Stimulated activated naive CD4-positive, alpha-beta T cell treated with Interleukin-2 at 50 U/mL for 16 hours (primary cell): ENCODE measurements at regions not wholly inside any gene's neighbourhood (a gene's known extent, or its start where the extent isn't known, plus 50 kb on each side); places are given as distances from the start of the nearest gene placed in this dataset.

Experiments used
- DNase-seq: peaks from one replicate; lab custom pipeline; 2025; lab: John Stamatoyannopoulos, UW

DNA sequence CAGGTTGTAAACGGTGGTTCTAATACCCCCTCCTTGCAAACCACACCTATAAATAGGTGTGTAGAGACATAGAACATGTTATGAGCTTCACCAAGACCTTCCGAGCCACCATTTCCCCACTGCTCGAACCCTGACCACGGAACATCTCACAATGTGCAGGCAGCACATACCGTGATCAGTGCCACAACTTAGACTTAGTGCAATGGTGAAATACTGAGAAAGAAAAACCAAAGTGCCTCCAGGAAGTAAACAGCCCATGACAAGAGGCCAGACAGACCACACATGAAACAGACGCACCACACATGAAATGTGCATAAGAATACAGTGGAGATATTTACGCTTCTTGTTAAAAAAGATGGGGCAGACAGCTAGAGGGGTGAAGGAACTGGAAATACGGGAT is 166.9 kb upstream of the CCND2 start:
- DNase-seq: no peak

DNA sequence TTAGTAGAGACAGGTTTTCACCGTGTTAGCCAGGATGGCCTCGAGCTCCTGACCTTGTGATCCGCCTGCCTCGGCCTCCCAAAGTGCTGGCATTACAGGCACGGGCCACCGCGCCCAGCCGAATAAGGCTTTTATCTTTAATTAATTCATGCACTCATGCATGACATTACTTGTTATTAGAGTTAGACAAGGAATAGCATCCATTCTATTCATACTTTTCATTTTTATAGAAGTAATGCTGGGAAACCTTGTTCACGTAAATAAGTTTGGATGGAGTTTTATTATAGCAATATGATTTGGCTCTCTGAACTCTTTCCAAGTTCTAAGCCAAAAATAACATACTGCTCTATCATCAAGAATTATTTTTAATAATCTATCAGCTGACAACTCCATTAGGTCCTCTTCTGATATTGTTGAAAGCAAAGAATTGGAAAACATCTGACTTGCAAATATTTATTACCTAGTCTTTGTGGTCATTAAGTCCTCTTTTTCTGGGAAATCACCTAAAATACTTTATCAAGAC is 168.8 kb upstream of the CCND2 start:
- no peak for DNase-seq

DNA sequence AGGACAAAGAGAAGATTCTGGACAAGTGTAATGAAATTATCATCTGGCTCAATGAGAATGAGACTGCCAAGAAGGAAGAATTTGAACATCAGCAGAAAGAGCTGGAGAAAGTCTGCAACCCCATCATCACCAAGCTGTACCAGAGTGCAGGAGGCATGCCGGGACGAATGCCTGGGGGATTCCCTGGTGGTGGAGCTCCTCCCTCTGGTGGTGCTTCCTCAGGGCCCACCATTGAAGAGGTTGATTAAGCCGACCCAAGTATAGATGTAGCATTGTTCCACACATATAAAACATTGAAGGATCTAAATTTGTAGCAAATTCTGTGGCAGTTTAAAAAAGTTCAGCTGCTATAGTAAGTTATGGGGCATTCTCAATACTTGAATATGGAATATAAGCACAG is 174.3 kb upstream of the CCND2 start:
- DNase-seq: no peak

DNA sequence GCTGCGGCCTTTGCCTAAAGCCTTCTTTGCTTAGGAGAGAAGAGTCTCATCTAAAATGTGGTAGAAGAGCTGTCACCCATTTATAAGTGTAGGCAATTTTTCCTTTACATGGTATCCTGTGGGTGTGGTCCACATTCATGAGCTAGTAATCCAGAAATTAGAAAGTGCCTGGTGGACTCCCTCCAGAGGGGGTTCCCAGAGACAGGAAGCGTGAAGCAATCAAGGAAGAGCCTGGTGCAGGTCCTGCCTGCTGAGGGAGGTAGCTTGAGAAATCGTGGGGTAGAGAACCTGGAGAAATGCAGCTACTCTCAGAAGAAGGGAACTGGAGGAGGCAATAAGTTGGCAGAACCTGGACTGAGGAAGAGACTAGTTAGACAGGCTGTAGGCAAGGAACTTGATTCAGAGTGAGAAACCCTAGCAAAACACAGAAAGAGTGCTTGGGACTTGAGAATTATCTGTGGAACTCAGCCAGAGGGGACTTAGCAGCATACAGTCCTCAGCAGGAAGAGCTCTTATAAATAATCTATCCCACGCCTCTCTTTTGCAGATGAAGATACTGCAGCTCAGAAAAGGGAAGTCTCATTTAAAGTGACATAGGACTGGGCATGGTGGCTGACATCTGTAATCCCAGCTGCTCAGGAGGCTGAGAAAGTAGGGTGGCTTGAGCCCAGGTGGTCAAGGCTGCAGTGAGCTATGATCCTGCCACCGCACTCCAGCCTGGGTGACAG is 182.4 kb upstream of the CCND2 start:
- no peak for DNase-seq

DNA sequence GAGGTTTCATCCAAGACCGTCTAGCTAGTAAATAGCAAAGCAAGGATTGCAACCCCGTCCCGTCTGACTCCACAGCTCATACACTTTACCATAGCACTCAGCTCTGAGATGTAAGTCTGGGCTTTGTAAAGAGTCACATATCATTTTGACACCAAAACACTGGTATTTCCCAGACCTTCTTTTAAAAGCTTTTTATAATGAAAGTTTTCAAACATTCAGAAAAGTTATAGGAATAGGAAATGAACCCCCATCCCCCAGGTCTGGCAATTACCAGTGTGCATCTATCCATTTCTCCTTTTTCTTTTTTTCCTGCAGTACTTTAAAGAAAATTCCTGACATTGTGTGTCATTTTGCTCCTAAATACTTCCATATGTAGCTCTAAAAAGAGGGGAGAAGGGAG is 183.6 kb upstream of the CCND2 start:
- DNase-seq: no peak

DNA sequence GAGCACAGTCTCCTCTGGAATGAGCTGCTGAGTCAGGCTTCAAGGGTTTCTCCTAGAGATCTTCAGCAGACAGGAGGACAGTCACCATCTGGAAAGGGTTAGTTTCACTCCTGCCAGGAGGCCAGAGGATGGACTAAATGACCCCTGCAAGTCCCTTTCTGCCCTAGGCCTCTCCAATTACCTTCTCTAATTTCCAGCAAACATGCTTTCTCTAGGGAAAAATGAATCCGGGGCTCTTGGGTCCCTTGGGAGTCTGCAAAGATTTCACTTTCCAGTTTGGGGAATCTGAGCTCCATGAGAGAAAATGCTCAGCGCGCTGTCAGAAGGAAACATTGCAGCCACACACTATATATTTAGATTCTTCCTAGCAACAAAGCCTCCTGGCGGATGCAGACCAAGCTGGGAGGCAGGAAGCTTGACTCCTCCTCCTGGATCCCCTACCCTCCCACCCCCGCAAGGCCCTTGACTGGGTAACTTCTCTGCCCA is 184.4 kb upstream of the CCND2 start:
- DNase-seq: no peak

DNA sequence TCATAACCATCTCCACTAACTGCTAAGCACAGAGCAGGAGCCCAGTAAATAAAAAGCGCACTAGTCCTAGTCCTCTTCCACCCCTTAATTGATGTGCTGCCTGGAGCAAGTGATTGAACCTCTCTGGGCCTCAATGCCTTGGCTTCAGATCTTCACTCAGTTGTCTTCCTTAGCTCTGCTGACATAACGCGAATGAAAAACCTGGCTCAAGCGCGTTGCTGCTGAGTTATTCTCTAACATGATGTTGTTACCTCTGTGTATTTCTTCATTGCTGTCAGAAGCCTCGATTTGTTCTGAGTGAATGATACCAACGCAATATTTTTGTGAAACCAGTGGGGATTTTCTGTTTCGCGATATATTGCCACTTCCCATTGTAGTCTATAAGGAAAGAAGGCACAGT is 185.1 kb upstream of the CCND2 start:
- DNase-seq: no peak

DNA sequence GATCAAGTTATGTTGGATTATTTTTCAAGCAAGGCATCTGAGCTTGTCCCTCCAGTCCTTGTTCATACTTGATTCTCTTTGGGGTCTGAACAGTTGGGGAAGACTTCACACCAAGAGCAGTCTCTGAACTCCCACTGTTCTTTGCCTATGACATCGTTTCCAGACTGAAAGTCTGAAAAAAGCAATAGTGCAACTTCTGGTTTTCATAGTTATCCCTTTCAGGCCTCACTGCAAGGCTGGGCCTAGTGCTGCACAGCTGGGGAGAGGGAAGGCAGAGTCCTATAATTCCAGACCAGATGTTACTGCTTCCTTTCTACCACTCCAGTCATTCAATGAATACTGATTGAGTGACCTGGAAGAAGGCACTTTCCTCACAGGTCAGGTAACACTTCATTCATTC is 187.1 kb upstream of the CCND2 start:
- no peak for DNase-seq

DNA sequence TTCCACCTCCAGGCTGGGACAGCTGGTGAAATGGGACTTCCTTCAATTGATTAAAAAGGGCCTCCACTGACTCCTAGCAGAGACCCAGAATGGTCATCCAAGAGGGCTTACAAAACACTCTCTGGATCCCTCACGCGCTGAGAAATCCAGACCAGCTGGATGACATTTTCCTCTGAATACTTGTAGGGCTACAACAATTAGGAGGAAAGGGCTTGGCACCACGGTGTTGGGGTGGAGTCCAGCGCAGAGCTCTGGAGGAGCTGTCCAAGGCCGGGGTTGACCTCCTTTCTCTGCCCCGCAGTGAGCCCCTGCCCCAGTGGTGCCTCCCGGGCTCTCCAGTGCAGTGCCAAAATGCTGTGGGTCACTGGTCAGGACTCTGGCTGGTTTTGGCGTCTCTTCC is 189.0 kb upstream of the CCND2 start:
- no peak for DNase-seq

DNA sequence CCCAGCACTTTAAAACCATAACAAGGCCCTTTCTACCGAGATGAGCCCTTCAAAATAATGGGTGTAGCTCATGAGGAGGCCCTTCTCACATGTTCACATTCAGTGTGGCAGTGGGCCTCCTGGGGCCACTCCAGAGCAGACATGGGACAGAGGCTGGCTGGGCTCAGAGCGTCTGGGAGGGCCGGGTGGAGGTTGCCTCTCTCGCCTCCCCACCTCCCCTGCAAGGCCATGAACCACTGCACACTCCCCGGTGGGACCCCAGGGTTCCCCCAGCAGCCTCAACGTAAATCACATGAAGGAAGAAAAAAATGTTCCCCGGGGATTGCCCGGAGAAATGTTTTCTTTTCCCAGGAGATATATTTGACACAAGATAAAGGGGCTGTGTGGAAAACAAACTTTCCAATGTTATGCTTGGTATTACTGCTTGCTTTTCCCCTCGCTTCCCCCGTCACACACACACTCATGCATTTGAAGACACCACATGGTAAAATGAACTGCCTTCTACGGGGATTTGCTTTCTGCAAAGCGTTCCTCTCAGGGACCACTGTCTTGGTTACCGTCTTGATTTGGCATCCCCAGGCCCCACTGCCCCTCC is 190.7 kb upstream of the CCND2 start:
- DNase-seq: no peak

DNA sequence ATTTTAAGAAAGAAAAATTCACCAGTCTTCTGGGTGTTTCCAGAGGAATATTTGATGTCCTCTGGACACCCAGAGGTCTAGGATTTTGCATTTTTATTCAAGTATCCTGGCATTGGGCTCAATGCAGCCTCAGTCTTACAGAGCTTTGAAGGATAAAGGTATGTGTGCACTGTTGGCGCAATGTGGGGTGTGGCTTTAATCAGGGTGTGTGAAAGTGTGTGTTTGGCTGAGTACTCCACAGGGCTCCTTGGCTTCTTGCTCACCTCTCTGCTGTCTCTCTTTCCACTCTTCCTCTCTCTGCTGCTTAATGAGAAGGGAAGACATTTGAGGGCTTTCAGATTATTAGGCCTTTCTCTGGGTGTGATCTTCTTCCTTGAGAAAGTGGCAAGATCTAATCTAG is 193.3 kb upstream of the CCND2 start:
- no peak for DNase-seq

DNA sequence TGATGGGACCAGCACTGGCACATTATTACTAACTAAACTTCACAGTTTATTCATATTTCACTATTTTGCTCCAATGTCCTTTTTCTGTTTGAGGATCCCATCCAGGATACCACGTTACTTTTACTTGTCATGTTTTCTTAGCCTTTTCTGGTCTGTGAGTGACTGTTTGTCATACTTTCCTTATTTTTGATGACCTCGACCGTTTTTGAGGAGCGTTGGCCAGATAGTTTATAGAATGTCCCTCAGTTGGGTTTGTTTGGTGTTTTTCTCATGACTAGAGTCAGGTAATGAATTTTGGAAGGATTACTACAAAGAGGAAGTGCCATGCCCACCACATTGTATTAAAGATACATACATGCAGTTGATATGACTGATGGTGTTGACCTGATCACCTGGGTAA is 199.4 kb upstream of the CCND2 start:
- no peak for DNase-seq

DNA sequence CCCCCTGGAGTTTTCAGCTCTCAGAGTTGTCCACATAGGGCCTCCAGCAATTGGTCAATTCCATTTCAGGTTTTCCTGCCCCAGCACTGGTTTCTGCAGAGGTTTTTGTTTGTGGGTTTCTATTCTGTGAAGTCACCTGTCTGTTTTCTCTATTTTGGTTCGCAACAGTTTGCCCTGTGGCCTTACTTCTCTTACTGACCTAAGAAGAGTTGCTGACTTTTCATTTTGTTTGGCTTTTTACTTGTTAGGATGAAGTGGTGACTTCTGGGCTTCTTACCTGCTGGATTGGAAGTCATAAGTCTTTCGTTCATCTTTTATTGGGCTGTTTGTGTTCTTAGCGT is 196.4 kb upstream of the PARP11 start:
- no peak for DNase-seq

DNA sequence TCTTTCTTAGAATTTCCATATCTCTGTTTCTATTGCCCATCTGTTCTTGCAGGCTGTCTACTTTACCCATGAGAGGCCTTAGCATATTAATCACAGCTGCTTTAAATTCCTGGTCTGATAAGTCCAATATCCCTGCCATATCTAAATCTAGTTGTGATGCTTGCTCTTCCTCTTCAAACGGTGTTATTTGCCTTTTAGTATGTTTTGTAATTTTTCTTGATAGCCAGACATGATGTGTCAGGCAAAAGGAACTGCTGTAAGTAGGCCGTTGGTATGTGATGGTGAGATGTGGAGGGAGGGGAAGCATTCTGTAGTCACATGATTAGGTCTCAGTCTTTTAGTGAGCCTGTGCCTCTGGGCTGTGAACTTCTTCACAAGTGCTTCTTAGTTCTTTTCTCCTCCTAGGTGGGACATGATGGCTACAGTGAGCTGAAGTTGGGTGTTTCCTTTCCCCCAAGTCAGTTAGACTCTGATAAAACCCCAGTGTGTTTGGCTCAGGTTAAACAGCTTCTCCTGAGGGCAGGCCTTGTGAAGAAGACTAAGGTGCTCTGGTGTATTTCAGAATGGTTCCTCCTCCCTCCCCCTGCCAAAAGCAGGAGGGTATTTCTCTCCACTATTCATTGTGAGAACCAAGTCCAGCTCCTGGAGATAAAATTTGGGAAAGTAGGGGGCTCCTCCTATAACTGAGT is 195.9 kb upstream of the PARP11 start:
- no peak for DNase-seq

DNA sequence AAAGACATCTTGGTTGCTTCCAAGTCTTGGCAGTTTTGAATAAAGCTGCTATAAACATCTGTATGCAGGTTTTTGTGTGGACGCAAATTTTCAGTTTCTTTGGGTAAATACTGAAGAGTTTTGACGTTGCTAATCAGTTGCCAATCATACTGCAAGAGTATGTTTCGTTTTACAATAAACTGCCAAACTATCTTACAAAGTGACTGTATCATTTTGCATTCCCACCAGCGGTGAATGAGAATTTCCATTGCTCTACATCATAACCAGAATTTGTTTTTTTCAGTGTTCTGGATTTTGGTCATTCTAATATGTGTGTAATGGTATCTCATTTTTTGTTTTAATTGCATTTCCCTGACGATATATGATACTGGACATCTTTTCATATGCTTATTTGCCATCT is 190.8 kb upstream of the PARP11 start:
- no peak for DNase-seq

DNA sequence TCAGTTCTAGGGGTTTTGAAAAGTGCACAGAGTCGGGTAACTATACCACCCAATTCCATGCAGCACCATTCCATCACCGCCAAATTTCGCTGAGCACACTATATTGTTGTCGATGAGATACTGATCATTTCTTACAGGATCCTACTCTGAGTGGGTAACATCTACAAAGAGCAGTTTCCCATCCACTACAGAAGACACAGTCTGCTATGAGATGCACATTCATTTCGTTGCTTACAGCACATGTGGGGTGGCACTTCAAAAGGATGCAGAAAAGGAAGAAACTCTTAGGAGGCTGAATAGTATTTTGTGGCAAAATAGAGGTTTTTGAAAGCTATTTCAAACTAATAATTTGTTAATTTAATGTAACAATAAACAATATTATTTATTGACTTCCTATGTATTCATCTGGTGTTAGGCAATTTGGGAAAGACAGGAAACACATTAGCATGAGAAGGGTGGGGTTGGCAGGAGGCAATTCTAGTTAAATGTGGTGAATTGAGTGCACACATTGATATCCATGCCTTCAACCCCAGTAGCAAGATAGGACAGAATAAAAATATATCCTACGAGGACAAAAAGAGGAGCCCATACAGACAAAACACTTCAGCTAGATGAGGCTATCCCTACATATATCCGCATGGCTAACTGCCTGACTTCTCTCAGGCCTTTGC is 186.8 kb upstream of the PARP11 start:
- no peak for DNase-seq

DNA sequence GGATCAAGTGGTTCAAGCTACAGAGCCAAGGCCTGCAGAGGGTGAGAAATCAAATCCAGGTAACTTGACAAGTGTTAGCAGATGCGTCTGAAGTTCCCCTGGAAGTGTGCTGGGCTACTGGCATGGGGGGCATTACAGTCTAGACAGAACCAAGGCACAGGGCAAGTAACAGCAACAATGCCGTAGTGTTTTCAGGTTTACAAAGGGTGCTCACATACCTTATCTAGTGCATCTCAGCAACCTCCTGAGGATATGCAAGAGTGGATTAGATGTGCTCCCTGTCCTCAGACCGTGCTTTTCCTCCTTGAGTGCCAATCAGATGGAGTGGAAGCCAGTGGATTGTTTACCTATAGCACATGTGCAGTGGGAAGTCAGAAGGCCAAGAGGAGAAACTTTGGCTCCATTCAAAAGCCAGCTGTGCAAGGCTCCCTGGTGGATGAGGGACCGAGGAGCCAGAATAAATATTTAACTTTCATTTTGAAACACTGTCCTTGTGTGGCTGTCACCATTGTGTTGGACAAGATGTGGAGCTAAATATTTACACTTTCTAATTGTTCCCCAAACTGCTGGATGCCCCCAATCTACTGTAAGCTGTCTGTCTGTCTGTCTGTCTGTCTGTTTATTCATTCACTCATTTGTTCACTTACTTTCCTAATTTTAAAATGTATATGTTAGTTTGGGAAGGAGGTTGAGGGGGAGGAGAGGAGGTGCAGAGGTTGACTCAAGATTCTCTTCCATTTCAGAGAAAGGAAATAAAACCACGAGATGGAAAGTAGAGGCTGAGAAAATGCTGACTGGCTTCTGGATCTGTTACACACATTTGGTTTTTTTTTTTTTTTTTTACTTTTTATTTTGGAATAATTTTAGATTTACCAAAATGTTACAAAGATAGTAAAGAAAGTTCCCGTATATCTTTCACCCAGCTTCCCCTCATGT is 184.0 kb upstream of the PARP11 start:
- DNase-seq: no peak

DNA sequence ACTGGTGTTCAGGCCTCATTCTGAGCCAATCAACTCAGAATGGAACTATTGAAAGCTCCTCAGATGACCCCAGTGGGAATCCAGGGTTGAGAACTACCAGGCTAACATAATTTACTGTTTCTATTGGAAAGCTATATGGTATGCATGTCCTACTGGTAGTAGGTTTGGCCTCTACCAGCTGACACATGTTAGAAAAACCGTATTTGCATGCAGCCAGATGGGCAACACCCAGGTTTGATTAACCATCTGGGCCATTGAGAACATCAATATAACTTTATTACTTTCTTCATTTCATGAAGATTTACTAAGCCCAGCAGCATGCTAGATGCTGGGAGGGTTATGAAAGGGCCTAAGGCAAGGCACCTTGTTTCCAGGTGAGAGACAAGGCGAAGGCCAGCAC is 181.4 kb upstream of the PARP11 start:
- DNase-seq: no peak

DNA sequence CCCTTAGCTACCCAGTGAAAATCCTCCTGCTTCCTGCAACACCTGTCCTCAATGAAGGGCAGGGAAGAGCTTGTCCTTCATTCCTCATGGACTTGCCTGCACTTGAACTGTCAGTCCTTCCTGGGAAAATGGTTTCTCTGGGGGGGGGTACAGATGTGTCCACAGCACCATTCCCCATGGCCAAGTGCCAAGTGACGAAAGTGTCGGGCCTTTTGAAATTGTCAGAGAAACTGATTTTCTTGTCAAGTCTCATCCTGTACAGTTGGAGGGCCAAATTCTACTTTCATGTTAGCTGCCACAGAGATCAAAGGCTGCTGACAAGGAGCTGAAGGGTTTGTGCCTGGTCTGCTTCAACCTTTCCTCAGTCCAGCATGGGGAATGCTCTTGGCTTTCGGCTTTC is 179.5 kb upstream of the PARP11 start:
- no peak for DNase-seq

DNA sequence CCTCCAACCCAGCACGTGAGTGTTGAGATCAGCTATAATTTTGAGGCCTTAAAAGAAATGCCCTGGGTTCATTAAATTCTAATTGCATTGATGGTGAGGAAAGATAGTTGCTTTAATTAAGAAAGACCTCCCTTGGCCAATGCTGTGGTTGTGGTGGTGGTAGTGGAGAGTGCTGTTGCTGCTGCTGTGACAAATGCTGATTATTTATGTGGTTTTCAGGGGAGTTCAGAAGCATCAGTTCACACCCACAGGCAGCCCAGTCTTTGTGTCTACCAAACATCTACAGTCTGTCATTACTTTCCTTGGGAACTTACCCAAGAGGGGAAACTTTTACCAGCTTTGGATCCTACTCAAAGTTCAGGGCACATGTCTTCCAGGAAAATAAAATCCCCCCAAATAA is 178.4 kb upstream of the PARP11 start:
- no peak for DNase-seq

DNA sequence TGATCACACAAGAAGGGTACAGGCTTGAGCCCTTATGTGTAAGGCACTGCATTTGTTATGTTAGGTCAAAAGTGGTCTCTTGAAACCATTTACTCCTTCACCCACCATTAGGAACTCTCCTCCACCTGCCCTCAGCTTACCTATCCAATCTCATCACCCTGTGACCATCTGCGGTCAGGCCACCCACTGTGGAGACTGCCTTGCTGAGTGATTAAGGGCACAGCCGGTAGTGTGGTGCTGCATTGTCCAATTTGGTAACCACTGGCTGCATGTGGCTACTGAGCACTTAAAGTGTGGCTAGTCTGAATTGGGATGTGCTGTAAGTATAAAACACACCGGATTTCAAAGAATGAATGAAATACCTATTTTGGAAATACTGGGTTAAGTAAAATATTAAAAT is 177.1 kb upstream of the PARP11 start:
- no peak for DNase-seq
